HG02759 (cell line): ENCODE measurements at regions not wholly inside any gene's neighbourhood (a gene's known extent, or its start where the extent isn't known, plus 50 kb on each side); places are given as distances from the start of the nearest gene placed in this dataset.

ENCODE experiments used
- ATAC-seq: cut with Tn5 transposase; IDR thresholded peaks from one replicate; pipeline ENCODE4 v1.9.1; 2021; ENCODE audit warnings: mild to moderate bottlenecking, moderate library complexity; ENCODE audit not compliant: unreplicated experiment

- no peak for ATAC-seq
Measured at GRCh38 chr1:105964879-105965278, 1091.6 kb upstream of the PRMT6 start.

GRCh38 chr1:105997516-105997915 lies 1059.0 kb upstream of the PRMT6 start:
- ATAC-seq, result no peak

GRCh38 chr1:106022312-106022902 lies 1034.1 kb upstream of the PRMT6 start:
- no peak for ATAC-seq

GRCh38 chr1:106027871-106028270 lies 1028.6 kb upstream of the PRMT6 start:
- ATAC-seq, result no peak

- ATAC-seq, result no peak
Measured at GRCh38 chr1:106037526-106037925, 1018.9 kb upstream of the PRMT6 start.

- no peak for ATAC-seq
Measured at GRCh38 chr1:106038260-106038659, 1018.2 kb upstream of the PRMT6 start.

- ATAC-seq, result no peak
Measured at GRCh38 chr1:106043971-106044370, 1012.5 kb upstream of the PRMT6 start.

GRCh38 chr1:106047210-106047609 lies 1009.3 kb upstream of the PRMT6 start:
- no peak for ATAC-seq

- no peak for ATAC-seq
Measured at GRCh38 chr1:106049595-106049994, 1006.9 kb upstream of the PRMT6 start.

- ATAC-seq, result no peak
Measured at GRCh38 chr1:106055855-106056254, 1000.6 kb upstream of the PRMT6 start.

GRCh38 chr1:106061586-106062495 lies 994.6 kb upstream of the PRMT6 start:
- no peak for ATAC-seq

- ATAC-seq, result no peak
Measured at GRCh38 chr1:106063510-106063909, 993.0 kb upstream of the PRMT6 start.

GRCh38 chr1:106072909-106073600 lies 983.4 kb upstream of the PRMT6 start:
- ATAC-seq, result peak; percentile 77

- no peak for ATAC-seq
Measured at GRCh38 chr1:106080608-106081325, 975.7 kb upstream of the PRMT6 start.

GRCh38 chr1:106111044-106111443 lies 945.4 kb upstream of the PRMT6 start:
- ATAC-seq, result no peak

- no peak for ATAC-seq
Measured at GRCh38 chr1:106113851-106114250, 942.6 kb upstream of the PRMT6 start.

GRCh38 chr1:106120789-106121188 lies 935.7 kb upstream of the PRMT6 start:
- no peak for ATAC-seq

- no peak for ATAC-seq
Measured at GRCh38 chr1:106121728-106122127, 934.7 kb upstream of the PRMT6 start.

- no peak for ATAC-seq
Measured at GRCh38 chr1:106134561-106134960, 921.9 kb upstream of the PRMT6 start.

GRCh38 chr1:106173101-106173500 lies 883.4 kb upstream of the PRMT6 start:
- no peak for ATAC-seq

- no peak for ATAC-seq
Measured at GRCh38 chr1:106178791-106179190, 877.7 kb upstream of the PRMT6 start.
